Ammon's horn (tissue), 1 donor: ENCODE measurements at regions not wholly inside any gene's neighbourhood (a gene's known extent, or its start where the extent isn't known, plus 50 kb on each side); places are given as distances from the start of the nearest gene placed in this dataset.

ENCODE experiments used
- DNase-seq: peaks from one replicate; pipeline ENCODE4 v3.0.0-alpha.2; 2016; ENCODE audit warnings: low spot score

DNA sequence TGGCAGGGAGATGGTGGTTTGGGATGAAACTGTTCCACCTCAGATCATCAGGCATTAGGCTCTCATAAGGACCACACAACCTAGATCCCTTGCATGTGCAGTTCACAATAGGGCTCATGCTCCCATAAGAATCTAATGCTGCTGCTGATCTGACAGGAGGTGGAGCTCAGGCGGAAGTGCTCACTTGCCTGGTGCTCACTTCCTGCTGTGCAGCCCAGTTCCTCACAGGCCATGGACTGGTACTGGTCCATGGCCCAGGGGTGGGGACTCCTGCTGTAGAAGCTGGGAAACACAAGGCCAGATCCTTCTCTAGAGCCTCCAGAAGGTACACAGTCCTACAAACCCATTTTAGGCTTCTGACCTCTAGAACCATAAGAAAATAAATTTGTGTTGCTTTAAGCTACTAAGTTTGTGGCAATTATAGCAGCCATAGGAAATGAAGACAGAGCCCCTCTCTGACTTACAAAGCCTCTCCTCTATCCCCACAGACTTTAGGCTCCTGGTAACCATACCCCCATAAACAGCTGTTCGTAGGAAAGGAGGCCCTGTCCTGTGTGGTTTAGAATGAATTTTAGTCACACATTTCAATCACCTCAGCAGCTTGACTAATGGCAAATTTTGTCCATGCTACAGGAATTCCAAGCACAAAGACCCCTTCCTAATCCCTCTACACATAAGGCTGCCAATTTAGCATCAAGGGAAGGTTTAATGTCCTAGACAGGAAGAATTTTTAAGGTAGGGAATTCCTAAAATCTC lies 206.1 kb upstream of the PHYHIPL start:
- no peak for DNase-seq

DNA sequence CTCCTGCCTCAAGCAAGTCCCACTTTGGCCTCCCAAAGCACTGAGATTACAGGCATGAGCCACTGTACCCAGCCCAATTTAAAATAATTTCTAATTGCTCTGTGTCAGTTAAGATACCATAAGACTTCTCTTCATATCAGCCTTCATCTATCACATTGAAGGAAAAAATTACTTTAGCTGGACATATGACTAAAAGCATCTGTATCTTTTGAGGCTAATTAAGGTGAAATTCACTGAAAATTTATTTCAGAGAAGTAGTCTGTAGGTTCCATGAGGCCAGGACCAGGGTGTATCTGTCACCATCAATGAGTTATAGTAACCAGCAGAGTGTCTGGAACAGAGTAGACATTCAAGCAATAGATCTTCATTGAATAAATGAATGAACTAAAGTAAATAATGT lies 205.2 kb upstream of the PHYHIPL start:
- DNase-seq, result no peak

GRCh38 chr10:58971796-58972491 lies 204.5 kb upstream of the PHYHIPL start:
- DNase-seq, result no peak

DNA sequence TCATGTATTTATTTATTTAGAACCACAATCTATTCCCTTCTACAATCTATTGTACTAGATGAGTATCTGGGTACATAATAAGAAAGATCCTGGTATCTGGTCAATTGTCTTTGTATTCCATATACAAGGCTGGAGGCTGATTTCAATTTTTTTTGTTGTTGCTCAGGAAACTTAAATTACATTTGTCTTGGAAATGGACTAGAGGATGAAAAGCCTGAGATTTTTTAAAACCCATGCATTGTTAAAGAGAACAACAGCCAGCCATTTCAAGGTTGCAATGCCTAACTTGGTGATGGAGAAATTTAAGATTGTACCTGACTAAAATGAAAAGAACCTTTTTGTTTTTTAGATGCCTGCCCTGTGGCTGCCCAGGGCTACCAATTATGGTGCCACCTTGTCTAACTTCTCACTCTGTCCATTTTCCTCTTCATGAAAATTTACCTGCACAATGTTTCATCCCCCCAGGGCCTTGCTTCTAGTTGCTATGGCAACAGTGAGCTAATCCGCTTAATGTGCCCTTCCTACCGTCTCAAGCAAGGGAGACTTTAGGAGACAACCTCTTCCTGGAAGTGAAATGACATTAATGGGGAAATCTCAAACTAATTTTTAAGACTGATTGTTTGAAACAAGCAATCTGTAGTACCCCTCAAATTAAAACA lies 203.7 kb upstream of the PHYHIPL start:
- DNase-seq, result no peak

DNA sequence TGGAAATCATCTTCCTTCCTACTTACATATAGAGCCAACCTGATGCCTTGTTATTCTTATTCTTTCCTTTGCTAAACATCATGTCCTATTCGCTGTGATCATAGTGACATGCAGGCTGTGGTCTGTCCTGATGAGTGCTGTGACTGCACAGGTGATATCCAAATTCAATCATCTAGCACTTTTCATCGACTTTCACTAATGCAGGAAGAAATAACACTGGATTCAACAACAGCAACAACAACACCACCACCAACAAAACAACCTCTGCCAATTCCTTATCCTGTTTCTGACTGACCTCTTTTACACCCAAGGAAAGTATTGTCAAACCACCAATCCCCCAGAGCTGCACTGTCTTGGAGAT lies 203.2 kb upstream of the PHYHIPL start:
- DNase-seq, result no peak

- no peak for DNase-seq
Measured at GRCh38 chr10:58976254-58976653, 200.2 kb upstream of the PHYHIPL start.

DNA sequence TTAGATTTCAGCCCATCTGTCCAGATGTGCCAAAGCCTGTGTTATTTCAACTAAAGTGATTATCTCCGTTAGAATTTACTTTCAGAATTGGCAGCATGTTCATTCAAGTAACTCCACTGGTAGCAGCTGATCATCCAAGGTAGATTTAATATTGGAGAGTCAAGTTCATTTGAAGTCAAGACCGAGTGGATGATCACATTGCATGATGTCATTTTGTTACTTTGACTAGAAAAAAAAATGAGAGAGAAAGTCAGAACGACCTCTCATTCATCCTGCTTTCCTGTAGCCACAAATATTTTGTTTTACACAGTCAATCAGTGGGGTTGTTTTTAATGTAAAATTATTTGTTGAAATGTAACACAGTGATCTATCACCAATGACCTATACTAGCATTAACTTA lies 196.7 kb upstream of the PHYHIPL start:
- DNase-seq, result no peak

GRCh38 chr10:58980826-58981415 lies 195.5 kb upstream of the PHYHIPL start:
- no peak for DNase-seq

- no peak for DNase-seq
Measured at GRCh38 chr10:58981846-58982245, 194.6 kb upstream of the PHYHIPL start.

DNA sequence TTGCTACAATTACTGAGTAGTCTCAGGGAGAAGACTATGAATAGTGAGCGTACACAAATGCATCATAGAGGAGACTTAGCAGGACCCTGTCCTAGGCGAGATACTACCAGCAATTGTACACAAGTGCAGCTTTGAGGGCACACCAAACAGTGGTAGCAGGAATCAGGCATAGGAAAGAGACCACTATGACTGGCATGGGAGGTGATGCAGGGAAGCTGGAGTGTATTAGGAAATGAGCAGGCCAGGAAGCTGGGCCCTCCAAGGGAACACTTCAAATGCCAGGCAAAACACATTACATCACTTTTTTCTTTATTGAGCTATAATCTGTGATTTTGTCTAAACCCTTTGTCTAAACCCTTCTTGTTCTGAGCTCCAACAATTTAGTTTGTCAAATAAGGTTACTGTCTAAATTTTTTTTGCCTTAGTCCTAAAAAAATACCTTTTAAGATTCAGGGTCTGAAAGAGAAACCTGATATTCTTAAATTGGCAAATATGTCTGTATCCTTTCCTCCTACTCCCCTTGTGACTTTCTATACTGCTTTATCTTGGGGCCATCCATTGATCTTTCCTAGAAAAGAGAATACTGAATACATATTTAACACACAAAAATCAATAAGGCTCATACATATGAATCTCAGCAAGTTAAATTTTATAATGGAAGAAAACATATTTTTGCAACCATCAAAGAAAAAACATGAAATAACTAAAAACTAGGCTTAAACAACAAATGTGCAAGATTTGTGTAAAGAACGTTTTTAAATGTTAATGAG lies 193.8 kb upstream of the PHYHIPL start:
- DNase-seq, result no peak

DNA sequence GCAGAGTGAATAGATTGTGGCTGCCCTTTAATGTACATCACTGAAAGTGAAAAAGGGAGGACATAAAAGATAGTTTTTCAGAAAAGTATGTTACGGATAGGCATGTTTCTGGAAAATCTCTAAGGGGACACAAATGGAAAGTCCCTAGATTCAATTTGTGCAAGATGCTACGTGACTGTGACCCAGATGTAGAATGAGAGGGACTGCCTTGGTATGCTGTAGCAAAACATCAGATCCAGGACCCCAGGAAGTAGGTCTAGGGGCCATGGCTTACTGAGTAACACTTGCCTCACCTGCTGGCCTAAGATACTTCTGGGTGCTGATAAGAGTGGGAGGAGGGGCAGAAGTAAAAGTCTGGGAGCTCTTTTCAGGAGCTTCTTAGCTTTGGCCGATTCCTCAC lies 191.2 kb upstream of the PHYHIPL start:
- no peak for DNase-seq

DNA sequence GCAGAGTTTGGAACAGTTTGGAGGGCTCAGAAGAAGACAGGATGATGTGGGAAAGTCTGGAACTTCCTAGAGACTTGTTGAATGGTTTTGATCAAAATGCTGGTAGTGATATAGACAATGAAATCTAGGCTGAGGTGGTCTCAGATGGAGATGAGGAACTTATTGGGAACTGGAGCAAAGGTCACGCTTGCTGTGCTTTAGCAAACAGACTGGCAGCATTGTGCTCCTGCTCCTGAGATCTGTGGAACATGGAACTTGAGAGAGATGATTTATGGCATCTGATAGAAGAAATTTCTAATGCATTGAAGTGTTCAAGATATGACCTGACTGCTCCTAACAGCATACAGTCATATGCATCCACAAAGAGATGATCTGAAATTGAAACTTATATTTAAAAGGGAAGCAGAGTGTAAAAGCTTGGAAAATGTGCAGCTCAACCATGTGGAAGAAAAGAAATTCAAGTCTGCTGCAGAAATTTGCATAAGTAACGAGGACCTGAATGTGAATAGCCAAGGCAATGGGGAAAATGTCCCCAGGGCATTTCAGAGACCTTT lies 186.9 kb upstream of the PHYHIPL start:
- no peak for DNase-seq

DNA sequence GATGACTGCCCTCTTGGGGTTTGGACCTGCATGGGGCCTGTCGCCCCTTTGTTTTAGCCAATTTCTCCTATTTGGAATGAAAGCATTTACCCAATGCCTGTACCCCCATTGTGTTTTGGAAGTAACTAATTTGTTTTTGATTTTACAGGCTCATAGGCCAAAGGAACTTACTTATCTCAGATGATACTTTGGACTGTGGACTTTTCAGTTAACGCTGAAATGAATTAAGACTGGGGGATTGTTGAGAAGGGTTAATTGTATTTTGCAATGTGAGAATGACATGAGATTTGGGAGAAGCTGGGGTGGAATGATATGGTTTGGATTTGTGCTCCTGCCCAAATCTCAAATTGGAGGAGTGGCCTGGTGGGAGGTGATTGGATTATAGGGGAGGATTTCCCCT lies 185.8 kb upstream of the PHYHIPL start:
- no peak for DNase-seq

GRCh38 chr10:58991856-58992255 lies 184.6 kb upstream of the PHYHIPL start:
- no peak for DNase-seq

DNA sequence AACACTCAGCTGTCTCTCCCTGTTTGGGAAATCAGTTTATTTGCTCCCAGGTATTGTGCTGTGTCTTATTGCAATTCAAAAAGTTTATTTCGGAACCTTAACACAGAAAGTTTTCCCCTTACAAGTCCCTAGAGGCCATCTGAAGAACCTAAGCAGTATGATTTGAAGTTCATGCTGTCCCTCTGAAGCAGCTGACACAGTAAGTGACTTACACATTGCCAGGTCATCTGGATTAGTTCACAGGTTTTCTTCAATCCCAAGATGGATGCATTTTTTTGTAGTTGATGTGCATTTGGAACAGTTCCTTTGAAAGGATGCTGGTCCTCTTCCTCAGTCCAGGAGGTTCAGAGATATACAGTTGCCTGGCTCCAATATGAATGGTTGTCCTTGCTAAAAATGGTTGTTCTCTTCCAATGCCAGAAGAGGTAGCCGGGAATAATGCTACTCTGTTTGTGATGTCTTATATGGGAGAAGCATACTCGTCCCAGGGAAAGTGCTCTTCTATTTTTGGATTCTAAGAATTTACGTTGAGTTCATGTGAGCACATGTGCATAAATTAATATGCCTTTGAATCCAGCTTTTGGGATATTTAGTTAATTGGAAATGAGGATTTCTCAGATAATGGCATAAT lies 183.5 kb upstream of the PHYHIPL start:
- DNase-seq, result no peak

GRCh38 chr10:58993480-58994221 lies 182.8 kb upstream of the PHYHIPL start:
- peak; percentile 89 for DNase-seq

- no peak for DNase-seq
Measured at GRCh38 chr10:58994226-58995057, 182.0 kb upstream of the PHYHIPL start.

DNA sequence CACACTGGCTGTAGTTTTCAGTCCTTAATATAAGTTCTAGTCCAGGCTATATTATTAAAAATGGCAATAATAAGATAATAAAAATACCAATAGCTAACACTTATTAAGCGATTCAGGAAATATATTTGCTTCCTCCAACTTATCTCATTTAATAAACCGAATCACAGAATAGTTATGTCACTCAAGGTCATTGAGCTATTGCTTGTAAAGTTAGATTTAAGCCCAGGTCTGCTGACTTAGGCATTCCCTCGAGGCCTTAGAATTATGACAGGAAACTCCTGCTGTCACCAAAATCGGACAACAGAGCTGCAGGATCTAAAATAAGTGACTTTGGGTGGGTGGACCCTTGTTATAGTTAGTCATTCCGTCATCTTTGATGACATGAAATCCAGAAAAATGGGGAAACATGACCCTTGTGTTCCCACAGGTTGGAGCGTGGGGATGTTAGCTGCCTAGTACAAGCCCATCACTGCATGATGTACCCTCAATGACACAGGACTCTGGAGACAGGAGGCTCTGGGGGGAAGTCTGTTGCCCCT lies 181.3 kb upstream of the PHYHIPL start:
- no peak for DNase-seq

DNA sequence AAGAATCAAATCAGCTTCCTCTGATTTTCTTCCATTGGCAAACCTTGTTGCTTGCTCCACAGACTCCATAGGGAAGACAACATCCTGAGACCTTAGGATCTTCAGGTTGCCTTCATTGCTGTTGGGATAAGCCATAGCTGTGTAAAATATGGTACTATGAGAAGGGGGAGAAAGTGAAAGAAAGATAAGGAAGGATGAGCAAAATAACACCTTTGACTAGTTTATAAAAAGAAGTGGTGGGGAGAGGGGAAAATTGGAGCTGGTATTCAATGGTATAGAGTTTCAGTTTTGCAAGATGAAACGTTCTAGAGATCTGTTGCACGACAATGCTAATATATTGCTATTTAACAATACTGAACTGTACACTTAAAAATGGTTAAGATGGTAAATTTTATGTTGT lies 180.4 kb upstream of the PHYHIPL start:
- DNase-seq, result no peak
